ENCODE measurements at regions not wholly inside any gene's neighbourhood (a gene's known extent, or its start where the extent isn't known, plus 50 kb on each side); places are given as distances from the start of the nearest gene placed in this dataset.

GRCh38 chr3:34365771-34366170 is 567.3 kb downstream of the PDCD6IP start:
- Histone ChIP-seq H3K4me2 (ENCODE audit: insufficient read depth, low read length) (no peak overlapping the region), H3K27ac (ENCODE audit: insufficient read depth, low read depth, low read length) (no peak overlapping the region), H3K9me1 (replicated peaks; ENCODE audit: control insufficient read depth, extremely low read depth, insufficient read depth, low read length) (no peaks in the 10 kb centered on the region), H3K9me3 (replicated peaks; ENCODE audit: control insufficient read depth, insufficient read depth, low read length) (no peaks in the 10 kb centered on the region), H3K79me2 (ENCODE audit: control insufficient read depth, insufficient read depth, low read length) (no peaks in the 10 kb centered on the region), H2AFZ (ENCODE audit: low read depth, low read length) (no peak overlapping the region), H3K27me3 (ENCODE audit: control insufficient read depth in 2 of 2, insufficient read depth in 2 of 2, low read length in 2 of 2) (no peaks in the 10 kb centered on the region), H3K4me3 (replicated peaks in 1 of 3; ENCODE audit: insufficient read depth in 1 of 3, low read depth in 1 of 3, low read length in 3 of 3) (no peak overlapping the region), H4K20me1 (replicated peaks; ENCODE audit: control insufficient read depth, extremely low read depth, insufficient read depth, low read length) (no peaks in the 10 kb centered on the region), H3K9ac (replicated peaks; ENCODE audit: extremely low read depth, insufficient read depth, low read length) (no peak overlapping the region), H3K4me1 (ENCODE audit: control insufficient read depth, extremely low read depth, insufficient read depth, low read length) (no peaks in the 10 kb centered on the region), H3K36me3 (ENCODE audit: control insufficient read depth in 2 of 2, extremely low read depth in 1 of 2, insufficient read depth in 2 of 2, low read length in 2 of 2) (no peaks in the 10 kb centered on the region)
- POLR2A ChIA-PET, result no interaction called here
- dilution Hi-C loops (cut with MboI; ENCODE audit: extremely low pct_ligation_motif_present, low sequenced_read_pairs) (no loop called here), intact Hi-C loops (cut with micrococcal nuclease) (no loop called here)
- CTCF ChIA-PET, result no interaction called here
- FAIRE-seq (no peak), DNase-seq (ENCODE audit: low read depth, low spot score) (no peak)
- TF ChIP-seq FOS (IDR thresholded peaks at IDR 0.05; ENCODE audit: borderline replicate concordance, insufficient read depth, low read length) (no peak), EZH2 (IDR thresholded peaks at IDR 0.05; ENCODE audit: borderline replicate concordance, low read depth, low read length, severe bottlenecking) (no peak), POLR2A (IDR thresholded peaks at IDR 0.05; ENCODE audit: low read depth, low read length) (no peak), GATA2 (IDR thresholded peaks at IDR 0.05; ENCODE audit: insufficient read depth, insufficient read length, low read depth, low read length) (no peak), CTCF (IDR thresholded peaks at IDR 0.05; ENCODE audit: extremely low read depth in 1 of 2, insufficient read depth in 1 of 2, low read depth in 1 of 2, low read length in 2 of 2) (no peak), JUN (IDR thresholded peaks at IDR 0.05; ENCODE audit: borderline replicate concordance, insufficient read depth, insufficient read length, low read depth) (no peak), POLR2AphosphoS5 (IDR thresholded peaks at IDR 0.05; ENCODE audit: insufficient read depth, low read depth, low read length) (no peak), MYC (IDR thresholded peaks at IDR 0.05; ENCODE audit: low read depth, low read length) (no peak)
- TF ChIP-seq, protein P1, sequence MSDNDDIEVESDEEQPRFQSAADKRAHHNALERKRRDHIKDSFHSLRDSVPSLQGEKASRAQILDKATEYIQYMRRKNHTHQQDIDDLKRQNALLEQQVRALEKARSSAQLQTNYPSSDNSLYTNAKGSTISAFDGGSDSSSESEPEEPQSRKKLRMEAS (IDR thresholded peaks at IDR 0.05; ENCODE audit: insufficient read depth, insufficient read length), result no peak
- BruUV-seq (replicated peaks), result no TSS peak

All from endothelial cell of umbilical vein (primary cell).